H1 (cell line): ENCODE measurements at regions not wholly inside any gene's neighbourhood (a gene's known extent, or its start where the extent isn't known, plus 50 kb on each side); places are given as distances from the start of the nearest gene placed in this dataset.

Experiments
- CTCF ChIA-PET: fragments of 300-600 bp; sonication (Branson Sonifier 250); formaldehyde crosslinking; loops from one replicate; lab custom pipeline; 2021; ENCODE audit not compliant: partially characterized antibody; lab: Charles Lee
- POLR2A ChIA-PET: fragments of 300-600 bp; sonication (Branson Sonifier 250); formaldehyde crosslinking; loops from one replicate; lab custom pipeline; 2021; ENCODE audit warnings: inconsistent platforms; ENCODE audit not compliant: partially characterized antibody; lab: Charles Lee
- DNase-seq, 2 experiments: peaks; one replicate each; pipeline versions ENCODE4 v3.0.0 to v3.0.0-alpha.2; 2010 to 2022; ENCODE audit warnings: low spot score in 2 of 2, low read depth in 1 of 2, mixed read lengths in 1 of 2
- FAIRE-seq: peaks from 2 replicates; lab custom pipeline; 2011; peaks lifted over from hg19 to GRCh38; lab: Jason Lieb, UNC
- H2AFZ ChIP-seq: 2 replicates; pipeline ENCODE4 v1.8.1; 2012; ENCODE audit warnings: low read length, inconsistent platforms
- H2AK5ac ChIP-seq: 2 replicates; pipeline ENCODE4 v1.6.1; 2013; ENCODE audit warnings: low read depth, low read length
- H2BK120ac ChIP-seq: replicated peaks from 2 replicates; pipeline ENCODE3; 2013; ENCODE audit warnings: low read depth, low read length, inconsistent platforms
- H2BK12ac ChIP-seq: 2 replicates; pipeline ENCODE4 v1.6.1; 2013; ENCODE audit warnings: low read depth, low read length
- H2BK15ac ChIP-seq: 2 replicates; pipeline ENCODE4 v1.6.1; 2013; ENCODE audit warnings: low read length
- H2BK20ac ChIP-seq: 2 replicates; pipeline ENCODE4 v1.6.1; 2013; ENCODE audit warnings: low read length
- H2BK5ac ChIP-seq: 2 replicates; pipeline ENCODE4 v1.6.1; 2013; ENCODE audit warnings: low read depth, low read length
- H3K14ac ChIP-seq: 2 replicates; pipeline ENCODE4 v1.6.1; 2013; ENCODE audit warnings: inconsistent platforms; ENCODE audit not compliant: insufficient read length
- H3K18ac ChIP-seq: 2 replicates; pipeline ENCODE4 v1.6.1; 2013; ENCODE audit warnings: low read length; ENCODE audit errors: extremely low read depth
- H3K23ac ChIP-seq: 2 replicates; pipeline ENCODE4 v1.6.1; 2013; ENCODE audit warnings: inconsistent platforms; ENCODE audit not compliant: insufficient read length
- H3K23me2 ChIP-seq: 2 replicates; pipeline ENCODE4 v1.6.1; 2013; ENCODE audit warnings: low read depth, low read length
- H3K27ac ChIP-seq: 2 replicates; pipeline ENCODE4 v1.6.1; 2011; ENCODE audit warnings: low read depth, low read length, inconsistent platforms
- H3K27me3 ChIP-seq, 4 experiments: replicated peaks in 1 of 4; 1 replicate in 1 of 4; 2 replicates in 3 of 4; pipeline versions ENCODE4 v1.6.1 to v1.8.1; 2011 to 2013; ENCODE audit warnings: low read length in 3 of 4, mild to moderate bottlenecking in 3 of 4, inconsistent platforms in 2 of 4, mixed read lengths in 2 of 4, moderate library complexity in 1 of 4; ENCODE audit not compliant: control insufficient read depth in 3 of 4, insufficient read depth in 3 of 4; ENCODE audit errors: extremely low read depth in 1 of 4
- H3K36me3 ChIP-seq, 4 experiments: 2 replicates each; pipeline versions ENCODE4 v1.6.1 to v1.8.1; 2011 to 2013; ENCODE audit warnings: mild to moderate bottlenecking in 4 of 4, low read length in 3 of 4, moderate library complexity in 2 of 4, control low read depth in 1 of 4, inconsistent platforms in 1 of 4; ENCODE audit not compliant: insufficient read depth in 4 of 4, control insufficient read depth in 2 of 4
- H3K4ac ChIP-seq: replicated peaks from 2 replicates; pipeline ENCODE3; 2013; ENCODE audit warnings: low read length, low read depth, mixed read lengths, inconsistent platforms; ENCODE audit not compliant: insufficient read length
- H3K4me1 ChIP-seq, 4 experiments: replicated peaks in 1 of 4; 1 replicate in 1 of 4; 2 replicates in 3 of 4; pipeline versions ENCODE4 v1.6.1 to v1.8.1; 2011 to 2013; ENCODE audit warnings: low read length in 3 of 4, inconsistent platforms in 2 of 4, mixed read lengths in 1 of 4; ENCODE audit not compliant: insufficient read depth in 4 of 4, control insufficient read depth in 3 of 4
- H3K4me2 ChIP-seq, 2 experiments: 2 replicates each; pipeline versions ENCODE4 v1.6.1 to v1.8.1; 2011 to 2013; ENCODE audit warnings: low read depth in 2 of 2, low read length in 2 of 2, control low read depth in 1 of 2, inconsistent platforms in 1 of 2, mild to moderate bottlenecking in 1 of 2; ENCODE audit not compliant: insufficient read depth in 1 of 2
- H3K4me3 ChIP-seq, 4 experiments: fragments of 200-600, 300-600 bp in 1 of 4; sonication (generic), shearing (Covaris generic), sonication (Bioruptor Twin) in 1 of 4; 2 replicates each; pipeline versions ENCODE4 v1.5.1 to v1.8.1; 2011 to 2016; ENCODE audit warnings: low read length in 4 of 4, low read depth in 3 of 4, control low read depth in 2 of 4, inconsistent platforms in 2 of 4, mild to moderate bottlenecking in 2 of 4, mixed read lengths in 1 of 4, moderate library complexity in 1 of 4; ENCODE audit not compliant: insufficient read depth in 2 of 4; ENCODE audit errors: extremely low read depth in 1 of 4
- H3K56ac ChIP-seq: replicated peaks from 2 replicates; pipeline ENCODE3; 2013; ENCODE audit warnings: low read depth, mild to moderate bottlenecking, mixed read lengths, low read length, inconsistent platforms; ENCODE audit not compliant: insufficient read length
- H3K79me1 ChIP-seq: 2 replicates; pipeline ENCODE4 v1.6.1; 2013; ENCODE audit warnings: low read depth, low read length, control low read depth
- H3K79me2 ChIP-seq, 2 experiments: 2 replicates each; pipeline versions ENCODE4 v1.6.1 to v1.8.1; 2012 to 2013; ENCODE audit warnings: low read length in 2 of 2, mild to moderate bottlenecking in 2 of 2, inconsistent platforms in 1 of 2; ENCODE audit not compliant: insufficient read depth in 2 of 2, control insufficient read depth in 1 of 2
- H3K9ac ChIP-seq, 4 experiments: replicated peaks in 1 of 4; 1 replicate in 1 of 4; 2 replicates in 3 of 4; pipeline versions ENCODE4 v1.6.1 to v1.8.1; 2011 to 2013; ENCODE audit warnings: low read depth in 3 of 4, low read length in 3 of 4, control low read depth in 2 of 4, mild to moderate bottlenecking in 2 of 4, moderate library complexity in 2 of 4, inconsistent platforms in 1 of 4; ENCODE audit errors: extremely low read depth in 1 of 4
- H3K9me3 ChIP-seq, 2 experiments: 2 replicates each; pipeline versions ENCODE4 v1.6.1 to v1.8.1; 2012 to 2013; ENCODE audit warnings: mild to moderate bottlenecking in 2 of 2, moderate library complexity in 2 of 2, control low read depth in 1 of 2, inconsistent platforms in 1 of 2, low read depth in 1 of 2, low read length in 1 of 2, mixed read lengths in 1 of 2; ENCODE audit not compliant: insufficient read depth in 2 of 2
- H4K20me1 ChIP-seq, 2 experiments: replicated peaks in 1 of 2; 2 replicates each; pipeline versions ENCODE3 to v1.8.1; 2011 to 2013; ENCODE audit warnings: inconsistent platforms in 2 of 2, low read length in 2 of 2, mild to moderate bottlenecking in 1 of 2; ENCODE audit not compliant: insufficient read depth in 2 of 2, control insufficient read depth in 1 of 2
- H4K5ac ChIP-seq: 2 replicates; pipeline ENCODE4 v1.6.1; 2013; ENCODE audit warnings: low read length, low read depth, mixed read lengths, inconsistent platforms; ENCODE audit not compliant: insufficient read length
- H4K8ac ChIP-seq: 2 replicates; pipeline ENCODE4 v1.8.0; 2013; ENCODE audit warnings: mild to moderate bottlenecking, moderate library complexity, low read length, inconsistent platforms; ENCODE audit not compliant: insufficient read depth; ENCODE audit errors: extremely low read depth
- H4K91ac ChIP-seq: replicated peaks from 2 replicates; pipeline ENCODE3; 2013; ENCODE audit warnings: low read length, mixed read lengths, inconsistent platforms; ENCODE audit not compliant: insufficient read length
- BCL11A ChIP-seq, 2 experiments: IDR thresholded peaks; one replicate each; pipeline ENCODE4 v1.6.1; 2011; ENCODE audit warnings: low read depth in 2 of 2, low read length in 2 of 2, mild to moderate bottlenecking in 2 of 2
- CBX8 ChIP-seq: fragments of 300-800, 300-1000 bp; sonication (generic); IDR thresholded peaks from 2 replicates; pipeline ENCODE4 v1.7.1; 2016; ENCODE audit warnings: low read depth, low read length, borderline replicate concordance
- CEBPB ChIP-seq: IDR thresholded peaks from 2 replicates; pipeline ENCODE4 v1.6.1; 2012; ENCODE audit warnings: low read depth, low read length
- EGR1 ChIP-seq: IDR thresholded peaks from 2 replicates; pipeline ENCODE4 v1.6.1; 2011; ENCODE audit warnings: low read depth, low read length, borderline replicate concordance
- EP300 ChIP-seq, 2 experiments: IDR thresholded peaks; 1 replicate in 1 of 2; 2 replicates in 1 of 2; pipeline ENCODE4 v1.6.1; 2011 to 2012; ENCODE audit warnings: low read depth in 2 of 2, low read length in 2 of 2, mild to moderate bottlenecking in 2 of 2, borderline replicate concordance in 1 of 2, inconsistent platforms in 1 of 2, moderate library complexity in 1 of 2
- GTF2F1 ChIP-seq: IDR thresholded peaks from 2 replicates; pipeline ENCODE4 v1.6.1; 2012; ENCODE audit warnings: low read depth, low read length, improper control_type of control experiment, borderline replicate concordance
- HDAC6 ChIP-seq: IDR thresholded peaks from one replicate; pipeline ENCODE4 v1.7.1; 2012; ENCODE audit warnings: low read depth, mild to moderate bottlenecking, inconsistent platforms, low read length, moderate library complexity
- JUN ChIP-seq: IDR thresholded peaks from 2 replicates; pipeline ENCODE4 v1.6.1; 2011; ENCODE audit warnings: low read depth, mild to moderate bottlenecking, improper control_type of control experiment, low read length
- NRF1 ChIP-seq: IDR thresholded peaks from 2 replicates; pipeline ENCODE4 v1.6.1; 2011; ENCODE audit warnings: mild to moderate bottlenecking, low read depth, low read length, improper control_type of control experiment
- PHF8 ChIP-seq: fragments of 200-600 bp; sonication (generic); conservative IDR thresholded peaks from 2 replicates; pipeline ENCODE4 v1.7.1; 2012; ENCODE audit warnings: low read depth, mild to moderate bottlenecking, inconsistent platforms, low read length, moderate library complexity
- POLR2AphosphoS5 ChIP-seq: IDR thresholded peaks from 2 replicates; pipeline ENCODE4 v1.6.1; 2011; ENCODE audit warnings: low read depth, low read length
- RFX5 ChIP-seq: IDR thresholded peaks from 2 replicates; pipeline ENCODE4 v1.6.1; 2011; ENCODE audit warnings: low read depth, low read length, improper control_type of control experiment, borderline replicate concordance
- SP4 ChIP-seq: IDR thresholded peaks from 2 replicates; pipeline ENCODE4 v1.6.1; 2012; ENCODE audit warnings: low read length, inconsistent platforms
- WGBS, 2 experiments: shearing (Covaris generic) in 1 of 2; methylation state at CpG; one replicate each; pipeline versions ENCODE4 v1.1.6 to v1.1.7; 2013 to 2015; ENCODE audit warnings: low lambda C conversion rate in 2 of 2, mixed read lengths in 2 of 2, inconsistent platforms in 1 of 2, low coverage in 1 of 2, missing lambda C conversion rate in 1 of 2; ENCODE audit not compliant: insufficient replicate concordance in 2 of 2, insufficient coverage in 1 of 2, insufficient read length in 1 of 2; ENCODE audit errors: extremely low coverage in 1 of 2, missing lambda C conversion rate in 1 of 2; 5-methylcytosine and 5-hydroxymethylcytosine counted together
- TF ChIP-seq, protein P1 (sequence below): IDR thresholded peaks from 2 replicates; pipeline ENCODE4 v1.6.1; 2012; ENCODE audit warnings: low read length, inconsistent platforms

DNA sequence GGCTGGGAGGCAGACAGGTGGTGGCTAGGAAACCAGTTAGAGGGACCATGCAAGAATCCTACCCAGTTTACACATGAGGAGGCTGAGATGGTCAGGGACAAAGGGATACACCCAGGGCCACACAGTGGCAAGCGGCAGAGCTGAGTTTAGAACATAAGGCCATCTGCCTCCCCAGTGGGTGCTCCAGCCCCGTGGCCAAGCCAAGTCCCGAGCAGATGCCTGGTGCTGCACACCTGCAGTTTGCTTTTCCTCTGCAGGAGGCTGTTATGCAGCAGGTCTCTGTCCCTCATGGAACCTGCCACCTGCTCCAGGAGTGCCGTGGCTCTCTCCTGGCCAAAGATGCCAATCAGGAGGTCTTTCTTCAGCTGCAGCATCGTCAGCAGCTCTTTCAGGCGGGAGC is 70.8 kb downstream of the SYNE3 start:
- no peaks in the 10 kb centered on the region for H4K20me1 ChIP-seq
- no peak overlapping the region for H3K18ac ChIP-seq
- H2AFZ ChIP-seq: no peak overlapping the region
- POLR2A ChIA-PET: interaction anchor here (1.2 kb wide), 1 partner anchor 88 kb away, joined by 4 read pairs; no protein-coding TSS in a partner anchor
- H3K4me1 ChIP-seq: no peaks in the 10 kb centered on the region
- no peaks in the 10 kb centered on the region for H3K27me3 ChIP-seq
- no peaks in the 10 kb centered on the region for H3K9me3 ChIP-seq
- H3K36me3 ChIP-seq: no peaks in the 10 kb centered on the region
- 93% methylated on average over 6 of the region's 6 CpGs; no CpG with 5 or more reads in 1 of the 2 experiments for WGBS, 2 experiments
- H3K14ac ChIP-seq: no peak overlapping the region
- no peak overlapping the region for H3K9ac ChIP-seq
- no peak overlapping the region for H2BK12ac ChIP-seq
- FAIRE-seq (no peak), DNase-seq (no peak)
- no peak overlapping the region for H2BK120ac ChIP-seq
- H3K23ac ChIP-seq: no peak overlapping the region
- H4K8ac ChIP-seq: no peak overlapping the region
- H3K4ac ChIP-seq: no peak overlapping the region
- H4K5ac ChIP-seq: no peak overlapping the region
- H3K4me2 ChIP-seq: no peak overlapping the region
- H2AK5ac ChIP-seq: no peak overlapping the region; the same call in 1 of the 2 replicates
- H3K27ac ChIP-seq: no peak overlapping the region
- no peak overlapping the region for H2BK20ac ChIP-seq
- H3K4me3 ChIP-seq: no peak overlapping the region
- H2BK5ac ChIP-seq: no peak overlapping the region
- no peak overlapping the region for H3K56ac ChIP-seq
- no peaks in the 10 kb centered on the region for H3K23me2 ChIP-seq
- no peaks in the 10 kb centered on the region for H3K79me2 ChIP-seq
- H3K79me1 ChIP-seq: no peaks in the 10 kb centered on the region
- CTCF ChIA-PET: interaction anchor here (0.8 to 13.2 kb wide), 14 partner anchors 10 to 547 kb away, joined by 3 to 129 read pairs (median 7); no protein-coding TSS in a partner anchor
- H2BK15ac ChIP-seq: no peak overlapping the region
- H4K91ac ChIP-seq: no peak overlapping the region
- TF ChIP-seq BCL11A (IDR thresholded peaks at IDR 0.05; ENCODE audit: low read depth in 2 of 2, low read length in 2 of 2): no peak
- no peak for TF ChIP-seq EGR1
- TF ChIP-seq HDAC6: no peak
- no peak for TF ChIP-seq POLR2AphosphoS5
- no peak for TF ChIP-seq SP4
- TF ChIP-seq, protein P1, sequence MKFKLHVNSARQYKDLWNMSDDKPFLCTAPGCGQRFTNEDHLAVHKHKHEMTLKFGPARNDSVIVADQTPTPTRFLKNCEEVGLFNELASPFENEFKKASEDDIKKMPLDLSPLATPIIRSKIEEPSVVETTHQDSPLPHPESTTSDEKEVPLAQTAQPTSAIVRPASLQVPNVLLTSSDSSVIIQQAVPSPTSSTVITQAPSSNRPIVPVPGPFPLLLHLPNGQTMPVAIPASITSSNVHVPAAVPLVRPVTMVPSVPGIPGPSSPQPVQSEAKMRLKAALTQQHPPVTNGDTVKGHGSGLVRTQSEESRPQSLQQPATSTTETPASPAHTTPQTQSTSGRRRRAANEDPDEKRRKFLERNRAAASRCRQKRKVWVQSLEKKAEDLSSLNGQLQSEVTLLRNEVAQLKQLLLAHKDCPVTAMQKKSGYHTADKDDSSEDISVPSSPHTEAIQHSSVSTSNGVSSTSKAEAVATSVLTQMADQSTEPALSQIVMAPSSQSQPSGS: no peak
- TF ChIP-seq PHF8: no peak
- no peak for TF ChIP-seq CEBPB
- no peak for TF ChIP-seq JUN
- TF ChIP-seq CBX8: no peak
- TF ChIP-seq NRF1: no peak
- TF ChIP-seq EP300 (IDR thresholded peaks at IDR 0.05; ENCODE audit: borderline replicate concordance in 1 of 2, low read depth in 2 of 2, low read length in 2 of 2): no peak
- no peak for TF ChIP-seq RFX5
- TF ChIP-seq GTF2F1: no peak
